Effector memory CD8-positive, alpha-beta T cell (primary cell): ENCODE measurements at regions not wholly inside any gene's neighbourhood (a gene's known extent, or its start where the extent isn't known, plus 50 kb on each side); places are given as distances from the start of the nearest gene placed in this dataset.
"Not testable (repeated sequence)": the region's sequence is repeated elsewhere in the genome, so short reads cannot be mapped to it uniquely, and the experiment has no call there.

ENCODE experiments used
- ATAC-seq: fragments of 150-1000 bp; cut with Tn5 transposase; replicated peaks from 2 replicates; pipeline ENCODE4 v1.10.0; 2021; ENCODE audit warnings: mild to moderate bottlenecking, moderate library complexity
- DNase-seq, 3 experiments: peaks; one replicate each; pipeline ENCODE4 v3.0.0; 2021
- H3K27ac Mint-ChIP-seq, 2 donors: one replicate each; pipeline ENCODE4 v1.8.0; 2022; ENCODE audit warnings: mild to moderate bottlenecking in 2 of 2, mixed read lengths in 2 of 2, moderate library complexity in 2 of 2
- H3K27me3 Mint-ChIP-seq, 2 donors: one replicate each; pipeline ENCODE4 v1.8.0; 2022; ENCODE audit warnings: mixed read lengths in 2 of 2
- H3K36me3 Mint-ChIP-seq: one replicate; pipeline ENCODE4 v1.8.0; 2022; ENCODE audit warnings: mild to moderate bottlenecking, moderate library complexity, mixed read lengths; ENCODE audit not compliant: insufficient read depth
- H3K4me1 Mint-ChIP-seq, 2 donors: one replicate each; pipeline ENCODE4 v1.8.0; 2022; ENCODE audit warnings: low read depth in 2 of 2, mixed read lengths in 2 of 2
- H3K4me3 Mint-ChIP-seq, 2 donors: one replicate each; pipeline ENCODE4 v1.8.0; 2022; ENCODE audit warnings: mild to moderate bottlenecking in 2 of 2, mixed read lengths in 2 of 2, moderate library complexity in 2 of 2
- H3K9me3 Mint-ChIP-seq, 2 donors: one replicate each; pipeline ENCODE4 v1.8.0; 2022; ENCODE audit warnings: mixed read lengths in 2 of 2

DNA sequence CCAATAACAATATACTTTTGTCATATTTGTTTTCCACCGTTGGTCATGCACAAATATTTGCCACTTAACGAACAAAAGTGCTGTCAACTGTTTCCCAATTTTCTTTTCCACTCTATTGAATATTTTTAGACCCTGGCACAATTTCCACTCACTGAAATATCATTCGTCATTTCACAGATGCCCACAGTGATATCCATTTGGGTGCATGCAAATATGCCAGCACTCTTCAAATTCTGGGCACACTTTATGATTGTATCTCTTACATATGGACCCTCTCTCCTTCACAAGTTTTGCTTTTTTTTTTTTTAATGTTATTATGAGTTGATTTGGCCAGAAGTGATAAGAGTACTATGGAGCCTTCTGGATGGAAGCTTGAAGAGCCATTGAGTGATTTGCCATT, 1557.3 kb upstream of the FLRT2 start:
- Mint-ChIP-seq H3K27ac (no peak overlapping the region), H3K27me3 (no peaks in the 10 kb centered on the region), H3K9me3 (peaks cover 9 to 10% of the 10 kb centered on the region in 2 donors), H3K36me3 (no peaks in the 10 kb centered on the region), H3K4me3 (no peak overlapping the region), H3K4me1 (no peaks in the 10 kb centered on the region)
- DNase-seq (no peak), ATAC-seq (no peak)

DNA sequence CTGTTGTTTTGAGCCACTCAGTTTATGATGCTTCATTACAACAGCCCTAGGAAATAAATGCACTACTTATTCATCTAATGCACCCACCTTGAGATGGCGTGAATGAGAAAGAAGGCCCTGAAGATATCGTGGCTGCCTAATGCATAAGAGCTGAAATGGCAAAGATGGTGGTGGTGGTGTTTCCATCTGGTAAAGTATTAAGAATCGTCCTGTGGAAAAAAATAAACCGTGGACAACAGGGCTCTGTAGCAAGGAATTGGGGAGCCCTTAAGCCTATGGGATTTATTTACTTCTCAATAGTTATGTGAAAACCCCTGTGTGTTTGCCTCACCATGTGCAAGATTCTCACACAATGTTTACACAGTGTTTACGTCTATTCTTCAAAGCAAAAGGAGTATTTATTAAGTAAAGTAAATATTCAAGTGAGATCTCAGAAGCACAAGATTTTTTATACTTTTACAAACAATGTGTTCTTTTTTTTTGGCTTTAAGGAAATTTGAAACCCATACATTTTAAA, 1555.2 kb upstream of the FLRT2 start:
- Mint-ChIP-seq H3K27ac (no peak overlapping the region), H3K27me3 (no peaks in the 10 kb centered on the region), H3K9me3 (peaks cover 8 to 9% of the 10 kb centered on the region in 2 donors), H3K4me1 (no peaks in the 10 kb centered on the region), H3K36me3 (no peaks in the 10 kb centered on the region), H3K4me3 (no peak overlapping the region)
- ATAC-seq (no peak), DNase-seq (no peak)

GRCh38 chr14:83975435-83975834, 1554.5 kb upstream of the FLRT2 start:
- Mint-ChIP-seq H3K9me3 (peaks cover 7 to 9% of the 10 kb centered on the region in 2 donors), H3K36me3 (no peaks in the 10 kb centered on the region), H3K27ac (no peak overlapping the region), H3K4me3 (no peak overlapping the region), H3K4me1 (no peaks in the 10 kb centered on the region), H3K27me3 (no peaks in the 10 kb centered on the region)
- ATAC-seq (no peak), DNase-seq (no peak)

- H3K36me3 Mint-ChIP-seq, result no peaks in the 10 kb centered on the region
- DNase-seq (no peak), ATAC-seq (no peak)
- peaks cover 4 to 9% of the 10 kb centered on the region in 2 donors for H3K9me3 Mint-ChIP-seq
- H3K27me3 Mint-ChIP-seq, result no peaks in the 10 kb centered on the region
- H3K4me3 Mint-ChIP-seq, result no peak overlapping the region
- no peak overlapping the region for H3K27ac Mint-ChIP-seq
- H3K4me1 Mint-ChIP-seq, result no peaks in the 10 kb centered on the region
Measured at GRCh38 chr14:83975841-83976770, 1553.8 kb upstream of the FLRT2 start.

DNA sequence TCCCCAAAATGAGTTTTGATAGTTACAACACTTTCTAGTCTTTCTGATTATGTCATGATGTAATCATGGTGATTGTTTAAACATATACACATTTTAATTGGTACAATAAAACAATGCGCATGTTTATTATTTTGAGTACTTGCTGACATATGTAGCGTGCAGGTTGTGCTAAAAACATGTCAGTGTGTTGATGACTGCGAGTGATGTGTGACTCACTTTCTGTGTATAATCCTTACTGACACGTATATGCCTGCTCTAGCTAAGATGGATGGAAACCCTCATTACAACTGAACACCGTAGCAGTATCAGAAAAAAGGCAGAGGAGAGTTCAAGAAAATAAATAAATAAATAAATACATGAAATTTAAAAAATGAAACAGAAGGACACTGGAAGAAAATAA, 1552.4 kb upstream of the FLRT2 start:
- H3K9me3 Mint-ChIP-seq, result peaks cover 7 to 9% of the 10 kb centered on the region in 2 donors
- DNase-seq (no peak), ATAC-seq (no peak)
- no peaks in the 10 kb centered on the region for H3K4me1 Mint-ChIP-seq
- H3K27me3 Mint-ChIP-seq, result no peaks in the 10 kb centered on the region
- no peaks in the 10 kb centered on the region for H3K36me3 Mint-ChIP-seq
- H3K27ac Mint-ChIP-seq, result no peak overlapping the region
- H3K4me3 Mint-ChIP-seq, result no peak overlapping the region

- H3K9me3 Mint-ChIP-seq, result peaks cover 7 to 14% of the 10 kb centered on the region in 2 donors
- not testable (repeated sequence) for H3K27me3 Mint-ChIP-seq, H3K4me3 Mint-ChIP-seq, ATAC-seq, DNase-seq, H3K36me3 Mint-ChIP-seq, H3K27ac Mint-ChIP-seq, H3K4me1 Mint-ChIP-seq
Measured at GRCh38 chr14:83981676-83982258, 1548.2 kb upstream of the FLRT2 start.

- H3K4me1 Mint-ChIP-seq, result no peaks in the 10 kb centered on the region
- DNase-seq (no peak), ATAC-seq (no peak)
- H3K36me3 Mint-ChIP-seq, result no peaks in the 10 kb centered on the region
- H3K27me3 Mint-ChIP-seq, result no peaks in the 10 kb centered on the region
- H3K9me3 Mint-ChIP-seq, result peaks cover 12 to 15% of the 10 kb centered on the region in 2 donors
- H3K27ac Mint-ChIP-seq, result no peak overlapping the region
- no peak overlapping the region for H3K4me3 Mint-ChIP-seq
Measured at GRCh38 chr14:83988275-83988674, 1541.7 kb upstream of the FLRT2 start.

DNA sequence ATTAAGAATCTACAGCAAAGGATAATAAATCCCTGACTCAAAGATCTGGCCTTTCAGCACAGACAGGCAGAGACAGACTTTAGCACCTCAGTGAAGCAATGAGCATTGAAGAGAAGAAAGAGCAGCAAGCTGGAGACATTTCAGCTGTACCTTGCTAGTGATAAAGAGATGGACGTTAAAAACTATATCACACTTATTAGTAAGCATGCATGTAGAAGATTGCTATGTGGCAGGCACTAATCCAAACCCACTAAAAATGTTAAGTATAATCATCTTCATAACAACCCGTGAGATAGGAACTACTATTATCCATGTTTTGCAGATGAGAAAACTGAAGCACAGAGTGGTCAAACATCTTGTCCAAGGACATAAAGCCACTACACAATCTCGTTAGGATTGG, 1538.3 kb upstream of the FLRT2 start:
- ATAC-seq, result no peak
- H3K4me1 Mint-ChIP-seq, result no peaks in the 10 kb centered on the region

DNA sequence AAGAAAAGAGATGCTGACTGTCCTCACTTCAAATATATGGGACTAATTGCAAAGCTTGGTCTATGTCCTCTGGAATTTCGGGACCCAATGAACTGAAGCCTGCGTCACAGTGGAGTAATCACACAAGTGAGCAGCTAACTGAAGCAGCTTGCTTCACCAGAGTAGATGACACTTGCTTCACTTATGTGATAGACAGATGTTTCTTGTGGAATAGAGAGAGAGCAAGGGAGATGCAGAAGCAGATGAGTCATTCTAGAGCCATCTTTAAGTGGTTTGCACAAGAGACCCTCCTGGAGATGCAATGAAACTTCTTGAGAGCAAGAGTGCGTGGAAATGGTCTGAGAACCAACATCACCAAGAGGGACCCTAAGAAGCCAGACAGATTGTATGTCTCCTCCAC, 1537.1 kb upstream of the FLRT2 start:
- no peak overlapping the region for H3K4me3 Mint-ChIP-seq
- no peaks in the 10 kb centered on the region for H3K36me3 Mint-ChIP-seq
- no peaks in the 10 kb centered on the region for H3K27me3 Mint-ChIP-seq
- no peak for ATAC-seq
- H3K4me1 Mint-ChIP-seq, result no peaks in the 10 kb centered on the region
- peaks cover 9 to 12% of the 10 kb centered on the region in 2 donors for H3K9me3 Mint-ChIP-seq
- DNase-seq, result no peak
- no peak overlapping the region for H3K27ac Mint-ChIP-seq

More for the DNA sequence above, 1538.3 kb upstream of the FLRT2 start:
- no peak for DNase-seq
- Mint-ChIP-seq H3K27ac (no peak overlapping the region), H3K9me3 (peaks cover 9 to 12% of the 10 kb centered on the region in 2 donors), H3K36me3 (no peaks in the 10 kb centered on the region), H3K4me3 (no peak overlapping the region), H3K27me3 (no peaks in the 10 kb centered on the region)

GRCh38 chr14:83993545-83993944, 1536.4 kb upstream of the FLRT2 start:
- Mint-ChIP-seq H3K36me3 (no peaks in the 10 kb centered on the region), H3K4me3 (no peak overlapping the region), H3K27me3 (no peaks in the 10 kb centered on the region), H3K4me1 (no peaks in the 10 kb centered on the region), H3K27ac (no peak overlapping the region), H3K9me3 (peaks cover 9% of the 10 kb centered on the region in 2 donors)
- DNase-seq (no peak), ATAC-seq (no peak)

DNA sequence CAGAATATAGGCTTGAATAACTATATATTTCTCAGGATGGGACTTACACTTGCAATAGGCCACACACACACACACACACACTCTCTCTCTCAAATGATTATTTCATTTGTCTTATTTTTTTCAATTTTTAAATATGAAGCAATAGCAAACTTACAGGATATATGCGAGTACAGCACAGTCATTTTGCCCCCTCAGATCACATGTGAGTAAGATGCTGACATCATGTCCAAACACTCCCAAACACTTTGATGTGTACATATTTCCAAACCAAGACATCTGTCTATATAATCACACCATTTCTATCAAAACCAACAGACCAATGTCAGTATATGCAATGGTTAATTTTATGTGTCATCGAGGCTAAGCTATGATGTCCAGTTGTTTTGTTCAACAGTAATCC, 1535.9 kb upstream of the FLRT2 start:
- H3K36me3 Mint-ChIP-seq, result no peaks in the 10 kb centered on the region
- ATAC-seq (no peak), DNase-seq (no peak)
- peaks cover 9% of the 10 kb centered on the region in 2 donors for H3K9me3 Mint-ChIP-seq
- H3K27ac Mint-ChIP-seq, result no peak overlapping the region
- no peaks in the 10 kb centered on the region for H3K27me3 Mint-ChIP-seq
- no peak overlapping the region for H3K4me3 Mint-ChIP-seq
- no peaks in the 10 kb centered on the region for H3K4me1 Mint-ChIP-seq

- DNase-seq (no peak), ATAC-seq (no peak)
- Mint-ChIP-seq H3K36me3 (no peaks in the 10 kb centered on the region), H3K4me3 (no peak overlapping the region), H3K27ac (no peak overlapping the region), H3K4me1 (no peaks in the 10 kb centered on the region), H3K27me3 (no peaks in the 10 kb centered on the region), H3K9me3 (peaks cover 0 to 8% of the 10 kb centered on the region in 2 donors)
Measured at GRCh38 chr14:84001023-84001422, 1528.9 kb upstream of the FLRT2 start.

GRCh38 chr14:84003346-84003745, 1526.6 kb upstream of the FLRT2 start:
- no peak overlapping the region for H3K27ac Mint-ChIP-seq
- no peaks in the 10 kb centered on the region for H3K4me1 Mint-ChIP-seq
- no peak overlapping the region for H3K4me3 Mint-ChIP-seq
- H3K36me3 Mint-ChIP-seq, result no peaks in the 10 kb centered on the region
- peaks cover 0 to 10% of the 10 kb centered on the region in 2 donors for H3K9me3 Mint-ChIP-seq
- H3K27me3 Mint-ChIP-seq, result no peaks in the 10 kb centered on the region
- DNase-seq (no peak), ATAC-seq (no peak)

DNA sequence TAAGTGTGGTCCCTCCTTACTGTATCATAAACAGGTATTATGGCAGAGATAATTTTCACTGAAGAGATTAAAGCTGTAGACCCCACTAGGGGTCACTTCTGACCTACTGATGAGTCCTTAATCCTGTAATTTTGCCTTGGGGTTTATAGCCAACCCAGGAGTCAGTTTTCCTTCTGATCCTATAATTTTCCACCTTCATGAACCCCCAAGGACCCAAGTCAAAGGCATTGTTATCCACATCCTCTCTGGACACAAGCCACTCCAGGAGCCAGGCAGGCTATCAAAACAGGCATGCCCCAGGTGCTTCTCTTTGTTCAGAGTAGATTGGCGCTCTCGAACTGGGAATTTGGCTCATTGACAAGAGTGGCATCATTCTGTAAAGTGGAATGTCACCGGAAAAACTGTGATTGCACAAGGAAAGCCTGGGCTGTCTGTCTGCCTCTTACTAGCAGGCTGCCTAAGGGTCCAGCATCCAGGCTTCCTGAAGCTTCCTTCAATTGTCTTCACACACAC, 1523.2 kb upstream of the FLRT2 start:
- Mint-ChIP-seq H3K36me3 (no peaks in the 10 kb centered on the region), H3K27ac (no peak overlapping the region), H3K27me3 (no peaks in the 10 kb centered on the region), H3K9me3 (peaks cover 0 to 9% of the 10 kb centered on the region in 2 donors), H3K4me3 (no peak overlapping the region), H3K4me1 (no peaks in the 10 kb centered on the region)
- ATAC-seq, result no peak
- DNase-seq, result no peak
